AG04450 (cell line): ENCODE measurements at regions not wholly inside any gene's neighbourhood (a gene's known extent, or its start where the extent isn't known, plus 50 kb on each side); places are given as distances from the start of the nearest gene placed in this dataset.

Source experiments
- CTCF ChIA-PET: fragments of 300-600, 350-600 bp; formaldehyde crosslinking; extraction: SDS; loops from one replicate; lab custom pipeline; 2022; ENCODE audit warnings: antibody characterized with exemption, inconsistent platforms; lab: Charles Lee
- POLR2A ChIA-PET: fragments of 350-600 bp; formaldehyde crosslinking; extraction: SDS; loops from one replicate; lab custom pipeline; 2021; ENCODE audit warnings: antibody characterized with exemption, inconsistent platforms; lab: Yijun Ruan, JAX
- DNase-seq: peaks from one replicate; pipeline ENCODE4 v3.0.0-alpha.2; 2011; ENCODE audit warnings: low read depth, low spot score
- H3K27ac ChIP-seq: one replicate; pipeline ENCODE4 v1.5.1; 2012; ENCODE audit warnings: low read depth, low read length, control low read depth
- H3K27me3 ChIP-seq: one replicate; pipeline ENCODE4 v1.6.0; 2012; ENCODE audit warnings: low read length; ENCODE audit not compliant: control insufficient read depth, insufficient read depth
- H3K4me3 ChIP-seq: 2 replicates; pipeline ENCODE4 v1.5.1; 2011; ENCODE audit warnings: mild to moderate bottlenecking, low read depth, low read length, control low read depth
- H3K9me3 ChIP-seq: 2 replicates; pipeline ENCODE4 v1.5.1; 2012; ENCODE audit warnings: low read length; ENCODE audit not compliant: control insufficient read depth, insufficient read depth
- TF ChIP-seq, protein P1 (sequence below): IDR thresholded peaks from 2 replicates; pipeline ENCODE4 v1.5.1; 2011; ENCODE audit warnings: low read depth, low read length, control low read depth, inconsistent platforms

DNA sequence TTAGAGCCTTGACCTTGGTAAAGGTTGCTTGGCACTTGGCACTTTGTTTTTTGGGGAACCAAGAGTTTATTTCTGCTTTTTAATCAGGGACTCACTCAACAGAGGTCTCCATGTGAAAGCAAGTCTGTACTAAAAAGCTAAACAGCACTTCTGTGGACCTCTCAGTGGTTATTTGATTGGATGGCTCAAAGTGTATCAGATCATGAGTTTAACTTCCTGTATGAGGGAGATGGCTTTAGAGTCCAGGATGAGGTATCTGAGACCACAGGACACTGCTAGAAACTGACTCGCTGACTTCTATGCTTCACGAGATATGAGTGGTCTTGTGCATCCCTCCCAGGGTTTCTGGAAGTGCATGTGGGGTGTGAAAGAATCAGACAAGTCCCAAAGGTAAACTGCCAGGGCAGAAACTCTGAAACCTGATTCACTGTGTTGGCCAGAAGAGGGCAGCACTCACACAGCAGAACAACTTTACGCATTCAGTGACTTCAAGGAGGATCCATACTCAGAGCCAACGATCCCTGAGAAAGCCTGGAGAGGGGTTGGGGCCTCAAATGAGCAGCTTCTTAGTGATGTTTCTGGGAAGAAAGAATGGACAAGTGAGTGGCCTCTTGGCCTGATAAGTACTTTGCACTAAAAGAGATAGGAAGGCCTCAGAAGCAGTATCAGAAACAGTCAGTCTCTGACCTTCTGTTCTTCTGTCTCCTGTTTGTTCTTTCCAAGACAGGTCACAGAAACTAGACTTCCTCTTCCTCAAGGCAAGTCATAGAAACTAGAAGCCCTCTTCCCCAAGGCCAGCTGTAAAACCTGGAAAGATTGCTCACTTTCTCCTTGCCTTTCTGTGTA is 220.3 kb upstream of the CXCL13 start:
- POLR2A ChIA-PET, result no interaction called here
- Histone ChIP-seq H3K27me3 (no peaks in the 10 kb centered on the region), H3K9me3 (no peaks in the 10 kb centered on the region), H3K4me3 (no peak overlapping the region), H3K27ac (no peak overlapping the region)
- TF ChIP-seq, protein P1, sequence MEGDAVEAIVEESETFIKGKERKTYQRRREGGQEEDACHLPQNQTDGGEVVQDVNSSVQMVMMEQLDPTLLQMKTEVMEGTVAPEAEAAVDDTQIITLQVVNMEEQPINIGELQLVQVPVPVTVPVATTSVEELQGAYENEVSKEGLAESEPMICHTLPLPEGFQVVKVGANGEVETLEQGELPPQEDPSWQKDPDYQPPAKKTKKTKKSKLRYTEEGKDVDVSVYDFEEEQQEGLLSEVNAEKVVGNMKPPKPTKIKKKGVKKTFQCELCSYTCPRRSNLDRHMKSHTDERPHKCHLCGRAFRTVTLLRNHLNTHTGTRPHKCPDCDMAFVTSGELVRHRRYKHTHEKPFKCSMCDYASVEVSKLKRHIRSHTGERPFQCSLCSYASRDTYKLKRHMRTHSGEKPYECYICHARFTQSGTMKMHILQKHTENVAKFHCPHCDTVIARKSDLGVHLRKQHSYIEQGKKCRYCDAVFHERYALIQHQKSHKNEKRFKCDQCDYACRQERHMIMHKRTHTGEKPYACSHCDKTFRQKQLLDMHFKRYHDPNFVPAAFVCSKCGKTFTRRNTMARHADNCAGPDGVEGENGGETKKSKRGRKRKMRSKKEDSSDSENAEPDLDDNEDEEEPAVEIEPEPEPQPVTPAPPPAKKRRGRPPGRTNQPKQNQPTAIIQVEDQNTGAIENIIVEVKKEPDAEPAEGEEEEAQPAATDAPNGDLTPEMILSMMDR, result peak; percentile 84
- peak; percentile 34 for DNase-seq
- CTCF ChIA-PET, result interaction anchor here (1.0 to 6.7 kb wide), 13 partner anchors 11 to 313 kb away, joined by 3 to 86 read pairs (median 7); partner anchors contain the start of gene CXCL13

DNA sequence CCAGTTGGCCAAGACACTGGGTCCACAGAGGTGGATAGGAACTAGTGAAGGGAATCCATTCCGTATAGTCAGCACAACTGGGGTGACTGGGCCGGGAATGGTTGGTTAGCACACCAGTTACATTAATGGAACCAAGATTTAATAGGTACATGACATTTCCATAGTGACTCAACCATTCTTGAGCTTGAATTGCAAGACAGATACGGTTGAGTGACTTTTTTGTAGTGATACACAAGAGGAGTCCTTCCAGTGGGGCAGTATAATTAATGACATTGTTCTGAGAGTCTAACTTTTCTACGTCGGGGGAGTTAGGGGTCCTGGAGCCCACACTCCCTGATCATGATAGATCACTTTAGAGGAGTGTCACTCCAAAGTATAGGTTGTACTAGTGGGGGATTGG is 211.6 kb upstream of the CXCL13 start:
- CTCF ChIA-PET, result no interaction called here
- Histone ChIP-seq H3K9me3 (no peaks in the 10 kb centered on the region), H3K27me3 (no peaks in the 10 kb centered on the region), H3K27ac (no peak overlapping the region), H3K4me3 (no peak overlapping the region)
- POLR2A ChIA-PET, result no interaction called here
- no peak for DNase-seq
- TF ChIP-seq, protein P1, result no peak

DNA sequence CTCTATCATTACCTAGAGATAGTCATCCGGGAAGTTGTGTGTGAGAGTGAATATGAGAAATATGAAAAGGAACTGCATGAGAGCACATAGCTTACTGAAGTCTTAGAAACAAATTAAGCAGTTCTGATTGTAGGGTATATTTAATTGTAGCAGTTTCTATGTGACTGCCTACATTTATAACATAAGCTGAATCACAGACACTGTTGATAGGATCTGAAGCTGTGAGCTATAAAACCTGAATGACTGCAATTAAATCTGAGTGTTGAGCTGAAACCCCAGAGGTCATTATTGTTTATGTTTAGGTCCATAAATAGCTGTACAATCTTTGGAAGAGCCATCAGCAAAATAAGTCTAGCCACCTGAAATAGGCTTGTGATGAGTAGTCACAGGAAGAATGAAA is 210.1 kb upstream of the CXCL13 start:
- TF ChIP-seq, protein P1, result no peak
- DNase-seq, result no peak
- Histone ChIP-seq H3K27ac (no peak overlapping the region), H3K4me3 (no peak overlapping the region), H3K27me3 (no peaks in the 10 kb centered on the region), H3K9me3 (no peaks in the 10 kb centered on the region)
- CTCF ChIA-PET, result interaction anchor here (1.2 to 2.1 kb wide), 2 partner anchors 10 to 303 kb away, joined by 4 to 7 read pairs; no protein-coding TSS in a partner anchor
- POLR2A ChIA-PET, result no interaction called here

DNA sequence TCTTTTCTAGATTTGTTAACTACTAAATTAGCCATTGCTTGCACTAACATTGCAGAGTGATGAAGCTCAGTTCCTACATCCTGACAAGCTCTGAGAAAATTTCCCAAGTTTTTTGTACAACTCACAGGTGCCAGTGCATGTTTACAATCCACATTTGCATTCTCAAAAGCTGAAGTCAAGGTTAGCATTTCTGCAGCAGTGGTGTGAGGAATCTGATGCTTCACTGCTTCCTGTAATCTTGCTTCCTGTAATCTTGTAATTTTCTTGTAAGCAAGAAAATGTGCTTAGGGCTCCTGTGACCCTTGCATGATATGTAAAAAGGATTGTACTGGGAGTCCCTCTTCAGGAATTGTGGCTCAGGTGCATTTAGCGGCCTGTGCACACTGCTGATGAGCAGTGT is 207.4 kb upstream of the CXCL13 start:
- TF ChIP-seq, protein P1, result no peak
- H3K27me3 ChIP-seq, result no peaks in the 10 kb centered on the region
- no peak overlapping the region for H3K4me3 ChIP-seq
- no peak for DNase-seq
- ChIA-PET POLR2A (no interaction called here), CTCF (no interaction called here)
- no peak overlapping the region for H3K27ac ChIP-seq
- H3K9me3 ChIP-seq, result no peaks in the 10 kb centered on the region

DNA sequence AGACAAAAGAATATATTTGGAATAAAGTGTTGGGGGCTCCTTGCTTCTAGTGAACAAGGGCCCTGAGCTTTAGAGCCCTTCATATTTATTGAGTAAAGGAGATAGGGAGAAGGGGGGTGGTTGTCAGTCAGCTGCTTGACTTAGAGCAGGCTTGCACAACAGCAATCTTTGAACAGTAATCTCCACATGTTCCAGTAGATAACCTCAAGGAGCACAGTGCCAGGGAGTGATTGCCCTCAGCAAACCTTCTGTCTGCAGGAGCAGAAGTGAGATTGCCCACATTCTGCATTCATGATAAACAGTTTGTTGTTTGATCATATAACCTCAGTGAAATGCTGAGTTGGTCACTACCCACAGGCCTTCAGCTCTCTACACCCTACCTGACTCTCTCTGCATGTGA is 205.8 kb upstream of the CXCL13 start:
- TF ChIP-seq, protein P1, result no peak
- Histone ChIP-seq H3K9me3 (no peaks in the 10 kb centered on the region), H3K27me3 (no peaks in the 10 kb centered on the region), H3K27ac (no peak overlapping the region), H3K4me3 (no peak overlapping the region)
- ChIA-PET POLR2A (no interaction called here), CTCF (no interaction called here)
- no peak for DNase-seq
